ENCODE measurements at regions not wholly inside any gene's neighbourhood (a gene's known extent, or its start where the extent isn't known, plus 50 kb on each side); places are given as distances from the start of the nearest gene placed in this dataset.
"Not testable (repeated sequence)": the region's sequence is repeated elsewhere in the genome, so short reads cannot be mapped to it uniquely, and the experiment has no call there.

- no peaks in the 10 kb centered on the region for H3K27me3 ChIP-seq (ENCODE audit: insufficient read depth, poor library complexity, severe bottlenecking)
- TF ChIP-seq, protein P1, sequence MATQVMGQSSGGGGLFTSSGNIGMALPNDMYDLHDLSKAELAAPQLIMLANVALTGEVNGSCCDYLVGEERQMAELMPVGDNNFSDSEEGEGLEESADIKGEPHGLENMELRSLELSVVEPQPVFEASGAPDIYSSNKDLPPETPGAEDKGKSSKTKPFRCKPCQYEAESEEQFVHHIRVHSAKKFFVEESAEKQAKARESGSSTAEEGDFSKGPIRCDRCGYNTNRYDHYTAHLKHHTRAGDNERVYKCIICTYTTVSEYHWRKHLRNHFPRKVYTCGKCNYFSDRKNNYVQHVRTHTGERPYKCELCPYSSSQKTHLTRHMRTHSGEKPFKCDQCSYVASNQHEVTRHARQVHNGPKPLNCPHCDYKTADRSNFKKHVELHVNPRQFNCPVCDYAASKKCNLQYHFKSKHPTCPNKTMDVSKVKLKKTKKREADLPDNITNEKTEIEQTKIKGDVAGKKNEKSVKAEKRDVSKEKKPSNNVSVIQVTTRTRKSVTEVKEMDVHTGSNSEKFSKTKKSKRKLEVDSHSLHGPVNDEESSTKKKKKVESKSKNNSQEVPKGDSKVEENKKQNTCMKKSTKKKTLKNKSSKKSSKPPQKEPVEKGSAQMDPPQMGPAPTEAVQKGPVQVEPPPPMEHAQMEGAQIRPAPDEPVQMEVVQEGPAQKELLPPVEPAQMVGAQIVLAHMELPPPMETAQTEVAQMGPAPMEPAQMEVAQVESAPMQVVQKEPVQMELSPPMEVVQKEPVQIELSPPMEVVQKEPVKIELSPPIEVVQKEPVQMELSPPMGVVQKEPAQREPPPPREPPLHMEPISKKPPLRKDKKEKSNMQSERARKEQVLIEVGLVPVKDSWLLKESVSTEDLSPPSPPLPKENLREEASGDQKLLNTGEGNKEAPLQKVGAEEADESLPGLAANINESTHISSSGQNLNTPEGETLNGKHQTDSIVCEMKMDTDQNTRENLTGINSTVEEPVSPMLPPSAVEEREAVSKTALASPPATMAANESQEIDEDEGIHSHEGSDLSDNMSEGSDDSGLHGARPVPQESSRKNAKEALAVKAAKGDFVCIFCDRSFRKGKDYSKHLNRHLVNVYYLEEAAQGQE (IDR thresholded peaks at IDR 0.05; ENCODE audit: insufficient replicate concordance, low read depth), result no peak
- no peak for TF ChIP-seq GABPA (IDR thresholded peaks at IDR 0.05; ENCODE audit: low read depth)
- TF ChIP-seq SPI1 (IDR thresholded peaks at IDR 0.05; ENCODE audit: borderline replicate concordance, low read depth), result no peak
- no peak for TF ChIP-seq POLR2AphosphoS5 (IDR thresholded peaks at IDR 0.05; ENCODE audit: low read depth)
- DNase-seq (ENCODE audit: low read depth in 1 of 2, low spot score in 1 of 2), result no peak
- H3K4me3 ChIP-seq (replicated peaks; ENCODE audit: insufficient read depth, low read length), result no peak overlapping the region
- H3K27ac ChIP-seq (replicated peaks), result no peak overlapping the region
Measured at GRCh38 chr13:89214185-89214584, 1543.0 kb downstream of the SLITRK5 start.

- not testable (repeated sequence) for H3K27me3 ChIP-seq (ENCODE audit: insufficient read depth, poor library complexity, severe bottlenecking); DNase-seq (ENCODE audit: low read depth in 1 of 2, low spot score in 1 of 2); H3K27ac ChIP-seq (replicated peaks); H3K4me3 ChIP-seq (replicated peaks; ENCODE audit: insufficient read depth, low read length)
Measured at GRCh38 chr13:89215319-89215718, 1544.1 kb downstream of the SLITRK5 start.

DNA sequence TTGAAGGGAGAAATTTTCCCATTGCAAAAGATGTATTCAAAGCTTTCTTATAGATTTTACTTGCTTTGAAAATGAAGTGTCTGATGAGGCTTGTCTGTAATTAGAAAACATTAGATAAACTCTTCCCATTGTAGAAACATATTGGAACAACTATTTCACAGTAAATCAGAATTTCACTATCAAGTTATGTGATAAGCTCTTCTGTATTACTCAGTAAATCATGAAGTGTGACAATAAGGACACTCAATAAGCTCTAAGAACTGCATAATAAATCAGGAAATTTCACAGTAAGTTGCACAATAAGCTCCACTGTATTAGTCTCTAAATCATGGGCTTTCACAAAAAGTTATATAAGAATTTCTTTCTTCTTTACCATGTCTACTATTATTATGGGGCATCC lies 1546.6 kb downstream of the SLITRK5 start:
- Histone ChIP-seq H3K4me3 (replicated peaks; ENCODE audit: insufficient read depth, low read length) (no peak overlapping the region), H3K27ac (replicated peaks) (no peak overlapping the region), H3K27me3 (ENCODE audit: insufficient read depth, poor library complexity, severe bottlenecking) (no peaks in the 10 kb centered on the region)
- TF ChIP-seq SPI1 (IDR thresholded peaks at IDR 0.05; ENCODE audit: borderline replicate concordance, low read depth), result no peak
- no peak for TF ChIP-seq GABPA (IDR thresholded peaks at IDR 0.05; ENCODE audit: low read depth)
- no peak for TF ChIP-seq POLR2AphosphoS5 (IDR thresholded peaks at IDR 0.05; ENCODE audit: low read depth)
- TF ChIP-seq, protein P2, sequence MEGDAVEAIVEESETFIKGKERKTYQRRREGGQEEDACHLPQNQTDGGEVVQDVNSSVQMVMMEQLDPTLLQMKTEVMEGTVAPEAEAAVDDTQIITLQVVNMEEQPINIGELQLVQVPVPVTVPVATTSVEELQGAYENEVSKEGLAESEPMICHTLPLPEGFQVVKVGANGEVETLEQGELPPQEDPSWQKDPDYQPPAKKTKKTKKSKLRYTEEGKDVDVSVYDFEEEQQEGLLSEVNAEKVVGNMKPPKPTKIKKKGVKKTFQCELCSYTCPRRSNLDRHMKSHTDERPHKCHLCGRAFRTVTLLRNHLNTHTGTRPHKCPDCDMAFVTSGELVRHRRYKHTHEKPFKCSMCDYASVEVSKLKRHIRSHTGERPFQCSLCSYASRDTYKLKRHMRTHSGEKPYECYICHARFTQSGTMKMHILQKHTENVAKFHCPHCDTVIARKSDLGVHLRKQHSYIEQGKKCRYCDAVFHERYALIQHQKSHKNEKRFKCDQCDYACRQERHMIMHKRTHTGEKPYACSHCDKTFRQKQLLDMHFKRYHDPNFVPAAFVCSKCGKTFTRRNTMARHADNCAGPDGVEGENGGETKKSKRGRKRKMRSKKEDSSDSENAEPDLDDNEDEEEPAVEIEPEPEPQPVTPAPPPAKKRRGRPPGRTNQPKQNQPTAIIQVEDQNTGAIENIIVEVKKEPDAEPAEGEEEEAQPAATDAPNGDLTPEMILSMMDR (IDR thresholded peaks at IDR 0.05; ENCODE audit: insufficient read depth, low read length), result no peak
- TF ChIP-seq, protein P1 (IDR thresholded peaks at IDR 0.05; ENCODE audit: insufficient replicate concordance, low read depth), result no peak
- no peak for DNase-seq (ENCODE audit: low read depth in 1 of 2, low spot score in 1 of 2)

GRCh38 chr13:89221557-89222158 lies 1550.5 kb downstream of the SLITRK5 start:
- Histone ChIP-seq H3K4me3 (replicated peaks; ENCODE audit: insufficient read depth, low read length) (no peak overlapping the region), H3K27me3 (ENCODE audit: insufficient read depth, poor library complexity, severe bottlenecking) (no peaks in the 10 kb centered on the region), H3K27ac (replicated peaks) (no peak overlapping the region)
- TF ChIP-seq POLR2AphosphoS5 (IDR thresholded peaks at IDR 0.05; ENCODE audit: low read depth), result no peak
- TF ChIP-seq, protein P1 (IDR thresholded peaks at IDR 0.05; ENCODE audit: insufficient replicate concordance, low read depth), result no peak
- no peak for TF ChIP-seq SPI1 (IDR thresholded peaks at IDR 0.05; ENCODE audit: borderline replicate concordance, low read depth)
- TF ChIP-seq GABPA (IDR thresholded peaks at IDR 0.05; ENCODE audit: low read depth), result no peak
- TF ChIP-seq, protein P2 (IDR thresholded peaks at IDR 0.05; ENCODE audit: insufficient read depth, low read length), result no peak
- no peak for DNase-seq (ENCODE audit: low read depth in 1 of 2, low spot score in 1 of 2)
